ENCODE measurements at regions not wholly inside any gene's neighbourhood (a gene's known extent, or its start where the extent isn't known, plus 50 kb on each side); places are given as distances from the start of the nearest gene placed in this dataset.

DNA sequence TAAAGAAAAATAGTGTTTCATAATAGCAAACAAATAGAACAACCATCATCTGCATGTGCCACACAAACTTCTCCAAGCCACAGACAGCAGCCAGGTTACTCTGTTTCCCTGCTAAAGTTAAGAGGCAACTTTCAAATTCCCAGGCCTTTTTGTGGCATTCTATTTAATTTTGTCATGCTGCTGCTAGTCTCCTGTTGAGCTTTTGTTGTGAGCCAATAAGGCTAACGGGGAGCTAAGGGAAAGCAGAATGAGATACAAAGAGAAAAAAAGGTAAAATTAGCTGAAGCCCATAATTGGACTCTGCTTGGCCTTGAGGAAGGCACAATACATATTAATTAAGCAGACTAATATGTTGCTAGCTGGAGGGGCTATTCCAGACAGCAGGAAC, 74.7 kb upstream of the GNAO1 start:
- no peak overlapping the region for H3K18ac ChIP-seq (ENCODE audit: low read length)
- no peak overlapping the region for H3K27ac ChIP-seq (ENCODE audit: low read depth, low read length)
- H3K23ac ChIP-seq (ENCODE audit: low read length), result no peak overlapping the region
- H3K27me3 ChIP-seq (ENCODE audit: insufficient read depth, low read length), result no peaks in the 10 kb centered on the region
- no peak overlapping the region for H3K9ac ChIP-seq (ENCODE audit: low read length)
- H4K12ac ChIP-seq (ENCODE audit: low read depth, low read length), result no peak overlapping the region
- H2BK5ac ChIP-seq (ENCODE audit: low read depth, low read length, poor library complexity), result no peak overlapping the region
- no peaks in the 10 kb centered on the region for H3K4me1 ChIP-seq (ENCODE audit: control insufficient read depth in 1 of 2, insufficient read depth in 2 of 2, low read length in 2 of 2)
- H2AK5ac ChIP-seq (ENCODE audit: low read length), result no peak overlapping the region
- no peaks in the 10 kb centered on the region for H3K9me3 ChIP-seq (ENCODE audit: insufficient read depth, low read depth, low read length)
- no peak for DNase-seq
- H3K4me2 ChIP-seq (ENCODE audit: low read length), result no peak overlapping the region
- no peak overlapping the region for H4K91ac ChIP-seq (ENCODE audit: low read depth, low read length)
- H3K79me1 ChIP-seq (ENCODE audit: low read length), result no peaks in the 10 kb centered on the region
- no peak overlapping the region for H3K4me3 ChIP-seq (ENCODE audit: low read depth, low read length)
- no peak overlapping the region for H3K14ac ChIP-seq (ENCODE audit: low read length)
- H2AFZ ChIP-seq (ENCODE audit: insufficient read depth, low read length, poor library complexity), result no peak overlapping the region
- H2BK12ac ChIP-seq (ENCODE audit: low read length), result no peak overlapping the region
- no peak overlapping the region for H4K8ac ChIP-seq (ENCODE audit: low read depth, low read length)
- H3K79me2 ChIP-seq (ENCODE audit: control insufficient read depth, insufficient read depth, low read length, poor library complexity), result no peaks in the 10 kb centered on the region
- no peak overlapping the region for H2BK120ac ChIP-seq (ENCODE audit: insufficient read depth, low read length, poor library complexity)
- no CpG with 5 or more reads among the region's 1 CpG for WGBS (ENCODE audit: extremely low coverage, insufficient coverage, insufficient read length)
- no peak overlapping the region for H3K4ac ChIP-seq (ENCODE audit: low read depth, low read length)
- H3K36me3 ChIP-seq (ENCODE audit: control insufficient read depth in 1 of 2, insufficient read depth in 2 of 2, low read length in 2 of 2), result no peaks in the 10 kb centered on the region

GRCh38 chr16:56115817-56116576, 75.3 kb upstream of the GNAO1 start:
- H3K23ac ChIP-seq (ENCODE audit: low read length), result no peak overlapping the region
- no peak overlapping the region for H3K4ac ChIP-seq (ENCODE audit: low read depth, low read length)
- no peak overlapping the region for H2BK12ac ChIP-seq (ENCODE audit: low read length)
- no peak for DNase-seq
- H3K4me2 ChIP-seq (ENCODE audit: low read length), result no peak overlapping the region
- H2BK5ac ChIP-seq (ENCODE audit: low read depth, low read length, poor library complexity), result no peak overlapping the region
- no peaks in the 10 kb centered on the region for H3K79me2 ChIP-seq (ENCODE audit: control insufficient read depth, insufficient read depth, low read length, poor library complexity)
- no CpG with 5 or more reads among the region's 6 CpGs for WGBS (ENCODE audit: extremely low coverage, insufficient coverage, insufficient read length)
- H3K18ac ChIP-seq (ENCODE audit: low read length), result no peak overlapping the region
- no peaks in the 10 kb centered on the region for H3K36me3 ChIP-seq (ENCODE audit: control insufficient read depth in 1 of 2, insufficient read depth in 2 of 2, low read length in 2 of 2)
- H3K9ac ChIP-seq (ENCODE audit: low read length), result no peak overlapping the region
- no peak overlapping the region for H4K12ac ChIP-seq (ENCODE audit: low read depth, low read length)
- no peaks in the 10 kb centered on the region for H3K79me1 ChIP-seq (ENCODE audit: low read length)
- no peak overlapping the region for H3K4me3 ChIP-seq (ENCODE audit: low read depth, low read length)
- no peak overlapping the region for H2AK5ac ChIP-seq (ENCODE audit: low read length)
- H4K91ac ChIP-seq (ENCODE audit: low read depth, low read length), result no peak overlapping the region
- H3K14ac ChIP-seq (ENCODE audit: low read length), result no peak overlapping the region
- no peak overlapping the region for H2AFZ ChIP-seq (ENCODE audit: insufficient read depth, low read length, poor library complexity)
- no peaks in the 10 kb centered on the region for H3K4me1 ChIP-seq (ENCODE audit: control insufficient read depth in 1 of 2, insufficient read depth in 2 of 2, low read length in 2 of 2)
- H4K8ac ChIP-seq (ENCODE audit: low read depth, low read length), result no peak overlapping the region
- no peak overlapping the region for H2BK120ac ChIP-seq (ENCODE audit: insufficient read depth, low read length, poor library complexity)
- H3K27me3 ChIP-seq (ENCODE audit: insufficient read depth, low read length), result no peaks in the 10 kb centered on the region
- H3K27ac ChIP-seq (ENCODE audit: low read depth, low read length), result no peak overlapping the region
- H3K9me3 ChIP-seq (ENCODE audit: insufficient read depth, low read depth, low read length), result no peaks in the 10 kb centered on the region

GRCh38 chr16:56113223-56113622, 78.1 kb upstream of the GNAO1 start:
- H3K9me3 ChIP-seq (ENCODE audit: insufficient read depth, low read depth, low read length), result no peaks in the 10 kb centered on the region
- H3K23ac ChIP-seq (ENCODE audit: low read length), result no peak overlapping the region
- H3K9ac ChIP-seq (ENCODE audit: low read length), result no peak overlapping the region
- no peak overlapping the region for H3K18ac ChIP-seq (ENCODE audit: low read length)
- WGBS (ENCODE audit: extremely low coverage, insufficient coverage, insufficient read length), result no CpG with 5 or more reads among the region's 2 CpGs
- no peak overlapping the region for H3K27ac ChIP-seq (ENCODE audit: low read depth, low read length)
- no peak overlapping the region for H4K8ac ChIP-seq (ENCODE audit: low read depth, low read length)
- H3K4me3 ChIP-seq (ENCODE audit: low read depth, low read length), result no peak overlapping the region
- H3K4ac ChIP-seq (ENCODE audit: low read depth, low read length), result no peak overlapping the region
- no peak overlapping the region for H2BK5ac ChIP-seq (ENCODE audit: low read depth, low read length, poor library complexity)
- no peak overlapping the region for H2BK12ac ChIP-seq (ENCODE audit: low read length)
- no peak overlapping the region for H4K12ac ChIP-seq (ENCODE audit: low read depth, low read length)
- no peak overlapping the region for H2BK120ac ChIP-seq (ENCODE audit: insufficient read depth, low read length, poor library complexity)
- H2AFZ ChIP-seq (ENCODE audit: insufficient read depth, low read length, poor library complexity), result no peak overlapping the region
- H2AK5ac ChIP-seq (ENCODE audit: low read length), result no peak overlapping the region
- H3K79me2 ChIP-seq (ENCODE audit: control insufficient read depth, insufficient read depth, low read length, poor library complexity), result no peaks in the 10 kb centered on the region
- DNase-seq, result no peak
- H3K79me1 ChIP-seq (ENCODE audit: low read length), result no peaks in the 10 kb centered on the region
- H4K91ac ChIP-seq (ENCODE audit: low read depth, low read length), result no peak overlapping the region
- H3K36me3 ChIP-seq (ENCODE audit: control insufficient read depth in 1 of 2, insufficient read depth in 2 of 2, low read length in 2 of 2), result no peaks in the 10 kb centered on the region
- no peaks in the 10 kb centered on the region for H3K27me3 ChIP-seq (ENCODE audit: insufficient read depth, low read length)
- H3K14ac ChIP-seq (ENCODE audit: low read length), result no peak overlapping the region
- H3K4me1 ChIP-seq (ENCODE audit: control insufficient read depth in 1 of 2, insufficient read depth in 2 of 2, low read length in 2 of 2), result no peaks in the 10 kb centered on the region
- no peak overlapping the region for H3K4me2 ChIP-seq (ENCODE audit: low read length)

DNA sequence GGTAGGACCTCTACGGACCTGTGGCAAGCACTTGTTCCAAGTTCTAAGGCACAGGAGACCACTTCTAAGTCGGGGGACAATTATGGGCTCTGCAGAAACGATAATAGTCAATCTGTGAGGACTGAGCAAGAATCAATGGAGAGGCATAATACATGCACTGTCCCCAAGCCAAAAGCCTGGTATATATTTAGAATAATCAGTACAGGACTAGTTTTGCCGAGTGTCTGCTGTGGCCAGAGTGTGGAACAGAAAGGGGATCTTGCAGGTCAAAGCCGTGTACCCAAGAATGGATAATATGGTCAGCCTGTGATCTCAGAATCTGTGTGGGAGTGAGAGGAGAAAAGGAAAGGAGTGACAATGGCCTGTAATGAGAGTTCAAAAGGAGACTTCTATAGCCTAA, 80.2 kb upstream of the GNAO1 start:
- no CpG with 5 or more reads among the region's 5 CpGs for WGBS (ENCODE audit: extremely low coverage, insufficient coverage, insufficient read length)
- Histone ChIP-seq H4K8ac (ENCODE audit: low read depth, low read length) (no peak overlapping the region), H3K4me2 (ENCODE audit: low read length) (no peak overlapping the region)

More for the DNA sequence above, 80.2 kb upstream of the GNAO1 start:
- Histone ChIP-seq H3K23ac (ENCODE audit: low read length) (no peak overlapping the region), H2BK12ac (ENCODE audit: low read length) (no peak overlapping the region), H3K79me1 (ENCODE audit: low read length) (no peaks in the 10 kb centered on the region), H2BK5ac (ENCODE audit: low read depth, low read length, poor library complexity) (no peak overlapping the region), H4K12ac (ENCODE audit: low read depth, low read length) (no peak overlapping the region), H3K27me3 (ENCODE audit: insufficient read depth, low read length) (no peaks in the 10 kb centered on the region), H3K9ac (ENCODE audit: low read length) (no peak overlapping the region), H2AFZ (ENCODE audit: insufficient read depth, low read length, poor library complexity) (no peak overlapping the region), H2BK120ac (ENCODE audit: insufficient read depth, low read length, poor library complexity) (no peak overlapping the region), H4K91ac (ENCODE audit: low read depth, low read length) (no peak overlapping the region), H3K27ac (ENCODE audit: low read depth, low read length) (no peak overlapping the region), H3K4ac (ENCODE audit: low read depth, low read length) (no peak overlapping the region), H3K4me3 (ENCODE audit: low read depth, low read length) (no peak overlapping the region), H3K14ac (ENCODE audit: low read length) (no peak overlapping the region), H2AK5ac (ENCODE audit: low read length) (no peak overlapping the region), H3K18ac (ENCODE audit: low read length) (no peak overlapping the region), H3K36me3 (ENCODE audit: control insufficient read depth in 1 of 2, insufficient read depth in 2 of 2, low read length in 2 of 2) (no peaks in the 10 kb centered on the region), H3K4me1 (ENCODE audit: control insufficient read depth in 1 of 2, insufficient read depth in 2 of 2, low read length in 2 of 2) (no peaks in the 10 kb centered on the region), H3K9me3 (ENCODE audit: insufficient read depth, low read depth, low read length) (no peaks in the 10 kb centered on the region), H3K79me2 (ENCODE audit: control insufficient read depth, insufficient read depth, low read length, poor library complexity) (no peaks in the 10 kb centered on the region)
- no peak for DNase-seq

Measured in trophoblast cell (in vitro differentiated cells and primary cell).